HepG2 (cell line): ENCODE measurements at regions not wholly inside any gene's neighbourhood (a gene's known extent, or its start where the extent isn't known, plus 50 kb on each side); places are given as distances from the start of the nearest gene placed in this dataset.

Experiments
- ATAC-seq: fragments of 200-7000 bp; cut with Tn5 transposase; 3 replicates; pipeline ENCODE4 v1.9.1; 2020; ENCODE audit warnings: mild to moderate bottlenecking, moderate library complexity
- BruUV-seq: library from RNA; stranded (reverse); fragments of 400-500 nt; replicated peaks from 2 replicates; lab custom pipeline; 2021; lab: Mats Ljungman, UMichigan
- CTCF ChIA-PET: fragments of 300-600 bp; formaldehyde crosslinking; extraction: SDS; loops from one replicate; lab custom pipeline; 2021; ENCODE audit warnings: low total read pairs, inconsistent platforms, low intra/inter-chr PET ratio; lab: Yijun Ruan, JAX
- POLR2A ChIA-PET: fragments of 350-600 bp; sonication (Branson Sonifier 250); formaldehyde crosslinking; loops from one replicate; lab custom pipeline; 2020; ENCODE audit warnings: antibody characterized with exemption, inconsistent platforms; lab: Yijun Ruan, JAX
- DNase-seq: peaks from one replicate; pipeline ENCODE4 v3.0.0-alpha.2; 2015; ENCODE audit warnings: low spot score
- FAIRE-seq: peaks from 3 replicates; lab custom pipeline; 2011; peaks lifted over from hg19 to GRCh38; lab: Jason Lieb, UNC
- H2AFZ ChIP-seq: one replicate; pipeline ENCODE4 v1.6.1; 2011; ENCODE audit warnings: low read length, inconsistent platforms
- H3K27ac ChIP-seq: fragments of 300-600 bp; 3 replicates; pipeline ENCODE4 v1.8.0; 2011; ENCODE audit warnings: mixed run types, mild to moderate bottlenecking, mixed read lengths, low read length, inconsistent platforms; ENCODE audit not compliant: insufficient read depth; ENCODE audit errors: extremely low read length
- H3K27me3 ChIP-seq, 2 experiments: fragments of 200-600 bp in 1 of 2; 2 replicates in 1 of 2; 3 replicates in 1 of 2; pipeline versions ENCODE4 v1.6.0 to v1.8.0; 2011; ENCODE audit warnings: low read length in 2 of 2, mild to moderate bottlenecking in 2 of 2, moderate library complexity in 2 of 2, inconsistent platforms in 1 of 2; ENCODE audit not compliant: insufficient read depth in 2 of 2, control insufficient read depth in 1 of 2
- H3K36me3 ChIP-seq, 2 experiments: fragments of 200-600 bp in 1 of 2; replicated peaks in 1 of 2; 2 replicates in 1 of 2; 3 replicates in 1 of 2; pipeline versions ENCODE4 v1.5.1 to v1.8.0; 2011; ENCODE audit warnings: low read length in 2 of 2, inconsistent platforms in 1 of 2; ENCODE audit not compliant: insufficient read depth in 2 of 2, control insufficient read depth in 1 of 2
- H3K4me1 ChIP-seq: 2 replicates; pipeline ENCODE4 v1.5.1; 2012; ENCODE audit warnings: low read length, inconsistent platforms; ENCODE audit not compliant: insufficient read depth
- H3K4me2 ChIP-seq: 2 replicates; pipeline ENCODE4 v1.6.0; 2011; ENCODE audit warnings: low read depth, low read length, inconsistent platforms
- H3K4me3 ChIP-seq, 3 experiments: fragments of 200-600 bp in 1 of 3; sonication (generic), shearing (Covaris generic) in 1 of 3; replicated peaks in 1 of 3; 2 replicates each; pipeline ENCODE4 v1.5.1; 2011 to 2016; ENCODE audit warnings: low read length in 3 of 3, inconsistent platforms in 2 of 3, low read depth in 2 of 3, mild to moderate bottlenecking in 2 of 3, control low read depth in 1 of 3, mixed read lengths in 1 of 3; ENCODE audit not compliant: insufficient read depth in 1 of 3
- H3K79me2 ChIP-seq: one replicate; pipeline ENCODE4 v1.6.1; 2011; ENCODE audit warnings: low read length, inconsistent platforms; ENCODE audit not compliant: insufficient read depth
- H3K9ac ChIP-seq: 2 replicates; pipeline ENCODE4 v1.6.0; 2011; ENCODE audit warnings: mild to moderate bottlenecking, low read depth, low read length, inconsistent platforms; ENCODE audit not compliant: insufficient read depth
- H3K9me3 ChIP-seq: 2 replicates; pipeline ENCODE4 v1.5.1; 2012; ENCODE audit warnings: mild to moderate bottlenecking, low read length
- H4K20me1 ChIP-seq: 2 replicates; pipeline ENCODE4 v1.6.0; 2011; ENCODE audit warnings: inconsistent platforms, mild to moderate bottlenecking, low read length, moderate library complexity; ENCODE audit not compliant: insufficient read depth
- ADNP ChIP-seq: sonication (generic); formaldehyde crosslinking; IDR thresholded peaks from 2 replicates; pipeline ENCODE4 v1.4.0; 2020; ENCODE audit warnings: missing genetic modification reagents
- FOXK1 ChIP-seq: sonication (generic); formaldehyde crosslinking; IDR thresholded peaks from 2 replicates; pipeline ENCODE4 v1.4.0; 2020; ENCODE audit warnings: low read depth, missing genetic modification reagents, borderline replicate concordance
- HOXA5 ChIP-seq: sonication (generic); formaldehyde crosslinking; IDR thresholded peaks from 2 replicates; pipeline ENCODE4 v1.4.0; 2020; ENCODE audit warnings: missing genetic modification reagents
- MTF2 ChIP-seq: sonication (generic); formaldehyde crosslinking; IDR thresholded peaks from 2 replicates; pipeline ENCODE4 v1.5.0; 2020; ENCODE audit warnings: missing genetic modification reagents, borderline replicate concordance
- ONECUT2 ChIP-seq: sonication (generic); formaldehyde crosslinking; IDR thresholded peaks from 2 replicates; pipeline ENCODE4 v1.4.0; 2020; ENCODE audit warnings: missing genetic modification reagents
- STAT5B ChIP-seq: sonication (generic); formaldehyde crosslinking; IDR thresholded peaks from 2 replicates; pipeline ENCODE4 v1.4.0; 2020; ENCODE audit warnings: missing genetic modification reagents
- SUZ12 ChIP-seq: fragments of 150-350 bp; IDR thresholded peaks from 2 replicates; pipeline ENCODE4 v1.6.1; 2014; ENCODE audit warnings: low read depth, low read length
- ZBTB42 ChIP-seq: sonication (generic); formaldehyde crosslinking; IDR thresholded peaks from 2 replicates; pipeline ENCODE4 v1.5.0; 2020; ENCODE audit warnings: mild to moderate bottlenecking, missing genetic modification reagents
- ZNF12 ChIP-seq: sonication (generic); formaldehyde crosslinking; IDR thresholded peaks from 2 replicates; pipeline ENCODE4 v1.5.0; 2020; ENCODE audit warnings: missing genetic modification reagents
- ZNF180 ChIP-seq: sonication (generic); formaldehyde crosslinking; IDR thresholded peaks from 2 replicates; pipeline ENCODE4 v1.4.0; 2020; ENCODE audit warnings: low read depth, missing genetic modification reagents, borderline replicate concordance
- ZNF777 ChIP-seq: sonication (generic); formaldehyde crosslinking; IDR thresholded peaks from 2 replicates; pipeline ENCODE4 v1.4.0; 2020; ENCODE audit warnings: missing genetic modification reagents
- ZNF790 ChIP-seq: sonication (generic); formaldehyde crosslinking; IDR thresholded peaks from 2 replicates; pipeline ENCODE4 v1.8.0; 2022; ENCODE audit warnings: missing genetic modification reagents, mild to moderate bottlenecking, borderline replicate concordance
- WGBS: methylation state at CpG from one replicate; pipeline ENCODE4 v1.1.6; 2017; ENCODE audit warnings: low lambda C conversion rate; 5-methylcytosine and 5-hydroxymethylcytosine counted together
- in situ Hi-C: cut with HindIII; loops from 2 replicates; pipeline ENCODE4 v1.10.0; 2017; ENCODE audit warnings: low pct_unique_long_range_greater_than_20kb; ENCODE audit not compliant: extremely low pct_ligation_motif_present
- intact Hi-C: fragments of 100-400 bp; cut with micrococcal nuclease; formaldehyde crosslinking; loops from one replicate; pipeline ENCODE4 v1.10.0; 2022; ENCODE audit not compliant: unreplicated experiment

DNA sequence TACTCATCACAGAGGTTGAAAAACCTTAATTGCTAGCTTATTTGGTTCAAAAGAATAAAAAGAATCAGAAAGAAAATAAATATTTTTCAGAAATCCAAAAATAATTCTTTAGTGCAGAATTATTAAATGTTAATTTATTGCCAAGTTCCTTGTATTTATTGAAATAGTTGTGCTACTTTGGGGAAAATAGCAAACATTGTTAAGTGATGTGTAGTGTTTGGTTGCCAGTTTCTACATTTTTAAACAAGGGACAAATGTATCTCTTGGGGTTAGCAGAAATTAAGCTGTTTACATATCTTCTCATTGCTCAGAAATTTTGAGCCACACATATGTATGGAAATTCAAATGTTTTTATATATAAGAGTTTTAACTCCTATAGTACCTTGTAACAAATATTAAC is 775.0 kb downstream of the USP25 start:
- H3K4me2 ChIP-seq: no peak overlapping the region
- DNase-seq (no peak), ATAC-seq (no peak), FAIRE-seq (no peak)
- no peaks in the 10 kb centered on the region for H3K9me3 ChIP-seq
- in situ Hi-C loops: no loop called here
- no peaks in the 10 kb centered on the region for H3K4me1 ChIP-seq
- H4K20me1 ChIP-seq: no peaks in the 10 kb centered on the region
- H3K27me3 ChIP-seq: no peaks in the 10 kb centered on the region
- no peak overlapping the region for H3K9ac ChIP-seq
- no peak overlapping the region for H3K27ac ChIP-seq
- no peak overlapping the region for H2AFZ ChIP-seq
- TF ChIP-seq HOXA5 (no peak), ONECUT2 (CRISPR knock-in tag) (no peak), ZNF777 (CRISPR knock-in tag) (no peak)
- no TSS peak for BruUV-seq
- no peaks in the 10 kb centered on the region for H3K36me3 ChIP-seq
- intact Hi-C loops: no loop called here
- POLR2A ChIA-PET: no interaction called here
- CTCF ChIA-PET: no interaction called here
- H3K79me2 ChIP-seq: no peaks in the 10 kb centered on the region
- H3K4me3 ChIP-seq: no peak overlapping the region

DNA sequence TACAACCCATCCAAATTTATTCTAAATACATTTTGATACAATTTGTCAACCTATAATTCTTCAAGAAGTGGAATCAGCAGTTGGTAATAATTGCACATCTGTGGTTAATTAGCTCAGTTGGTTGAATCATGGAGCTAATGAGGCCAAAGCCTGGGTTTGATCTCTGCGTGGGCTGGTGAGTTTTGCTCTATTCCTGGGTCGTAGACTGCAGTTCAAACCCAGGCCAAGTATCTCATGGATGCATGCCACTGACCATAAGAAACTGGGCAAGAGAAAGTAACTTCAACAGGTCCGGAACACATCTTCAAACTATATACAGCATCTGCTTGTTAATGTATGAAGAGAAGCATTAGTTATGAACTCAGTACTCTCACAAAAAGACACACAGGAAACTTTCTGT is 779.7 kb downstream of the USP25 start:
- Histone ChIP-seq H3K36me3 (no peaks in the 10 kb centered on the region), H3K4me3 (no peak overlapping the region), H4K20me1 (no peaks in the 10 kb centered on the region), H2AFZ (no peak overlapping the region), H3K4me1 (no peaks in the 10 kb centered on the region), H3K9ac (no peak overlapping the region), H3K27ac (no peak overlapping the region), H3K79me2 (no peaks in the 10 kb centered on the region), H3K9me3 (no peaks in the 10 kb centered on the region), H3K4me2 (no peak overlapping the region), H3K27me3 (no peaks in the 10 kb centered on the region)
- ATAC-seq: no peak
- intact Hi-C loops (no loop called here), in situ Hi-C loops (no loop called here)
- 20% methylated on average over 3 of the region's 3 CpGs for WGBS
- BruUV-seq: no TSS peak
- POLR2A ChIA-PET: no interaction called here
- no peak for DNase-seq
- CTCF ChIA-PET: no interaction called here
- TF ChIP-seq ZNF12 (CRISPR knock-in tag): no peak
- TF ChIP-seq STAT5B: no peak
- no peak for TF ChIP-seq MTF2
- TF ChIP-seq ZNF790: no peak
- no peak for TF ChIP-seq ADNP (CRISPR knock-in tag)
- TF ChIP-seq ZBTB42 (CRISPR knock-in tag): no peak
- no peak for TF ChIP-seq FOXK1
- TF ChIP-seq SUZ12: no peak
- no peak for TF ChIP-seq ZNF180 (CRISPR knock-in tag)
- no peak for FAIRE-seq
